ENCODE measurements at regions not wholly inside any gene's neighbourhood (a gene's known extent, or its start where the extent isn't known, plus 50 kb on each side); places are given as distances from the start of the nearest gene placed in this dataset.
"Not testable (repeated sequence)": the region's sequence is repeated elsewhere in the genome, so short reads cannot be mapped to it uniquely, and the experiment has no call there.

DNA sequence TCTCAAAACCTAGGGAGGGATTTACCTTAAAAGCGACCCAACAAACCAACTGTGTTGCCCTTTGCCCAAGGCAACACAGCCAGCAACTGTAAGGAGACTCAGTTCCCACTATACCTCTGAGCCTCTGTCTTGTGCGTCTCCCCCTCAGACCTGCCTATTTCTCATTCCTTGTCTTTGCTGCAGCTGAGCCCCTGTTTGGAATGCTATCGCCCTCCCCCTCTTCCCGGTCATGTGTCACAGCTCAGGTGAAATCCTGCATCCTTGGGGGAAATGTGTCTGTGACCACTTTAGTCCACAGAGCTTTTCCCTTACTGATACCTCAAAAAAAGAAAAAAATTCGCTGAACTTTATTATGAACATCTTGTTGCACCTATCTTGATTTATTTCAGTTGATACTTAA, 52.0 kb upstream of the LRIG1 start:
- no peak overlapping the region for H3K4me3 ChIP-seq (ENCODE audit: low read depth, low read length)
- TF ChIP-seq, protein P1, sequence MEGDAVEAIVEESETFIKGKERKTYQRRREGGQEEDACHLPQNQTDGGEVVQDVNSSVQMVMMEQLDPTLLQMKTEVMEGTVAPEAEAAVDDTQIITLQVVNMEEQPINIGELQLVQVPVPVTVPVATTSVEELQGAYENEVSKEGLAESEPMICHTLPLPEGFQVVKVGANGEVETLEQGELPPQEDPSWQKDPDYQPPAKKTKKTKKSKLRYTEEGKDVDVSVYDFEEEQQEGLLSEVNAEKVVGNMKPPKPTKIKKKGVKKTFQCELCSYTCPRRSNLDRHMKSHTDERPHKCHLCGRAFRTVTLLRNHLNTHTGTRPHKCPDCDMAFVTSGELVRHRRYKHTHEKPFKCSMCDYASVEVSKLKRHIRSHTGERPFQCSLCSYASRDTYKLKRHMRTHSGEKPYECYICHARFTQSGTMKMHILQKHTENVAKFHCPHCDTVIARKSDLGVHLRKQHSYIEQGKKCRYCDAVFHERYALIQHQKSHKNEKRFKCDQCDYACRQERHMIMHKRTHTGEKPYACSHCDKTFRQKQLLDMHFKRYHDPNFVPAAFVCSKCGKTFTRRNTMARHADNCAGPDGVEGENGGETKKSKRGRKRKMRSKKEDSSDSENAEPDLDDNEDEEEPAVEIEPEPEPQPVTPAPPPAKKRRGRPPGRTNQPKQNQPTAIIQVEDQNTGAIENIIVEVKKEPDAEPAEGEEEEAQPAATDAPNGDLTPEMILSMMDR (IDR thresholded peaks at IDR 0.05; ENCODE audit: borderline replicate concordance, insufficient read depth, low read depth, low read length): no peak

DNA sequence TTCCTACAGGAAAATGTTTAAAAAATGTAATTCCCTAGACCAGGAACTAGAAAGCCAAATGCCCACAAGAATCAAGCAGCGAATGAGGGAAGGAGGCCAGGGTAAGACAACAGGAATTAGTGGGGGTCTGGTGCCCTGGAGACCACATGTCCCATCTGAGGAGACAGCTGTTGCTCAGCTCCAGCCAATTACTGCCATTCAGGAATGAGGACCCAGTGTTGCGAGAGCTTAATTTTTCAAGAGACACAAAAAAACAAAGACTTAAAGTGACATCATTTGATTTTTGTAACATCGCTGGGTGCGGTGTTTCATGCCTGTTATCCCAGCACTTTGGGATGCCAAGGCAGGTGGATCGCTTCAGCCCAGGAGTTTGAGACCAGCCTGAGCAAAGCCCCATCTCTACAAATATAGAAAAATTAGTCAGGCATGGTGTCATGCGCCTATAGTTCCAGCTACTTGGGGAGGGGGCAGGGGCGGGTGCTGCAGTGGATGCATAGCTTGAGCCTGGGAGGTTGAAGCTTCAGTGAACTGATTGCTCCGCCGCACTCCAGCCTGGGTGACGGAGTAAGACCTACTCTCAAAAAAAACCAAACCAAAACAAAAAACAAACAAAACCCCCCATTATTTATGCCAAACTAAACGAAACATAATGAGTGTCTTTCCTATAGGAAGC, 52.8 kb upstream of the LRIG1 start:
- H3K4me3 ChIP-seq (ENCODE audit: low read depth, low read length): no peak overlapping the region
- TF ChIP-seq, protein P1 (IDR thresholded peaks at IDR 0.05; ENCODE audit: borderline replicate concordance, insufficient read depth, low read depth, low read length): no peak

DNA sequence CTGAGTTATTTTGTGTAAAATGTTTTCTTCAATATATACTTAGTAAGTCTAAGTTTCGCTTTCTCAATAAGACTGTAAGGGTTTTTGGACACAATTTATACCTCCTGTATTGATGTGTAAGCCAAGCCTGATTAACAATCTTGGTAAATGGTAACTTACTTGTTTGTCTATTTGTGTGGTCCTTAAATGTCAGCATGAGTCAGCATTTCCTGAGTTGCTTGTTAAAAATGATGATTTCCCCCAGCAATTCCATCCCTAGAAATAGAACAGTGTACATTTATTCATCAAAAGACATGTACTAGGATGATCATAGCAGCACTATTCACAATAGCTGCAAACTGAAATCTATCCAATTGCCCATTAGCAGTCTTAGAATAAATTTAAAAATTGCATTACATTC, 53.4 kb upstream of the LRIG1 start:
- TF ChIP-seq, protein P1 (IDR thresholded peaks at IDR 0.05; ENCODE audit: borderline replicate concordance, insufficient read depth, low read depth, low read length): no peak
- H3K4me3 ChIP-seq (ENCODE audit: low read depth, low read length): no peak overlapping the region

DNA sequence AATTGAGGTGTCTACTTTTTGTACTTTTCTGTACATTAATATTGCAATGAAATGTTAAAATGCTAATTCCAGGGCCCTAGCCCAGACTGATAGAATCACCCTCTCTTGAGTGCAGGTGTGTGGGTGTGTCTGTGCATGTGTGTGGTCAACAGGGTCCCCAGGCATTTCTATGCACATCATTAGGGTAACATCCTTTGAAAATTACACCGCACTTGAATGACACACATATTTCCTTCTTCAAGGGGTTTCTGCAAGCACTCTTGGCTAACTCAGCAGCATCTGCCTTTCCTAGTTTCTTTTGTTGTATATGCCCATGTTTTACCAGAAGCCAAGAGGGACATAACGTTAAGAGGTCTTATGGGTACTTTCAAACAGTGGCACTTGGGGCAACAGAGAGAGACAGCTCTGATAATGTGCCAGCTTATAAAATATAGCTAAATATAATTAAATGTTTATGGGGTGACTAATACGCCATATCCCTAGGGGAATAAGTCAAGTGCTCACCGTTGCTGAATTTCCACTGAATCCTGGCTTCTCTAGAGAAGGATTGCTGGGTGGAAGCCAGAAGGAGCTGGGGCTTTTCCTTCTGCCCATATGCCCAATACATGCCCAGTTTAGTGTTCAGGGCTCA, 54.5 kb upstream of the LRIG1 start:
- TF ChIP-seq, protein P1 (IDR thresholded peaks at IDR 0.05; ENCODE audit: borderline replicate concordance, insufficient read depth, low read depth, low read length): no peak
- H3K4me3 ChIP-seq (ENCODE audit: low read depth, low read length): no peak overlapping the region

DNA sequence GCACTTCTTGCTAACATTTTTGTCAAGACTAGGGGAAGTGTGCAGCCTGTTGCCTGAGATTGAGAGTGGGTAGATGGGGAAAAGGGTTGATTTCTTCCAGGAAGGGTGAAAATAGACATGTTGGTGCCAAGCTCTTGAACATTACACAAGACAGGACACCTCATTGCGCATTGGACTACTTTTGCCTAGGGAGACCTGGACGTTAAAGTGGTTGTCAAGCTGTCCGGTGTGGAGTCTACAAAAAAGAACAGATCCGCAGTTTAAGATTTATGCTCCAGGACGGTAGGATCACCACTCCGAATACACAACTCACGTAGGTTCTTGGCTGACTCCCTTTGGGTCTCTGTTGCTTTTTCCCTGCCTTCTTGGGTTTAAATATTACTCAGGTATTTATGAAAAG, 56.3 kb upstream of the LRIG1 start:
- TF ChIP-seq, protein P1 (IDR thresholded peaks at IDR 0.05; ENCODE audit: borderline replicate concordance, insufficient read depth, low read depth, low read length): no peak
- H3K4me3 ChIP-seq (ENCODE audit: low read depth, low read length): no peak overlapping the region

DNA sequence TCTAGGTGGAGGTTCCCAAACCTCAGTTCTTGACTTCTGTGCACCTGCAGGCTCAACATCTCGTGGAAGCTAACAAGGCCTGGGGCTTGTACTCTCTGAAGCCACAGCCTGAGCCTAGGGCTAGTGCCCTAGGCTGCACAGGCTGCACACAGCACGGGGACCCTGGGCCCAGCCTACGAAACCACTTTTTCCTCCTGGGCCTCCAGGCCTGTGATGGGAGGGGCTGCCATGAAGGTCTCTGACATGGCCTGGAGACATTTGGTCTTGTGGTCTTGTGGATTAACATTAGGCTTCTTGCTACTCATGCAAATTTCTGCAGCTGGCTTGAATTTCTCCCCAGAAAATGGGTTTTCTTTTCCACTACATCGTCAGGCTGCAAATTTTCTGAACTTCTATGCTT, 59.1 kb upstream of the LRIG1 start:
- H3K4me3 ChIP-seq (ENCODE audit: low read depth, low read length): not testable (repeated sequence)

DNA sequence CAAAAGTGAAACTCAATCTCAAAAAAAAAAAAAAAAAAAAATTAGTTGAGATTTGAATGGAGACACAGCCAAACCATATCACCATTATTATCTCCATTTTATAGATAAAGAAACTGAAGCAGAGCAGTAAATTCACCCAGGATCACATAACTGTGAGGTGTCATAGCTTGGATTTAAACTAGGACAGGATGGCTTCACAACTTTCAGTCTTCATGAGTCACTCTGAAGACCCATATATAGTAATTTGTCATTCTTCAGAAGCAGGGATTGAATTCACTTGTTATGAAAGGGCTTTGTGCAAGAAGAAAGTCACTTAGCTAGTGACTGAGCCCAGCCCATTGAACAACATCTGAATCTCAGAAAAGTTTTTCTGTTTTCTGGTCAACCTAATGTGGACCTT, 60.5 kb upstream of the LRIG1 start:
- H3K4me3 ChIP-seq (ENCODE audit: low read depth, low read length): no peak overlapping the region
- TF ChIP-seq, protein P1 (IDR thresholded peaks at IDR 0.05; ENCODE audit: borderline replicate concordance, insufficient read depth, low read depth, low read length): no peak

Data from GM12875 (cell line).